Umbilical cord (tissue), 1 donor: ENCODE measurements at regions not wholly inside any gene's neighbourhood (a gene's known extent, or its start where the extent isn't known, plus 50 kb on each side); places are given as distances from the start of the nearest gene placed in this dataset.
A peak's percentile ranks its signal among the peaks of the same experiment; 100 is the strongest.

ENCODE experiments used
- DNase-seq: peaks from one replicate; pipeline ENCODE4 v3.0.0-alpha.2; 2015; ENCODE audit warnings: low spot score

- DNase-seq, result no peak
Measured at GRCh38 chr7:7117935-7118586, 64.3 kb upstream of the C1GALT1 start.

GRCh38 chr7:7118822-7119221 lies 63.5 kb upstream of the C1GALT1 start:
- no peak for DNase-seq

GRCh38 chr7:7119729-7120128 lies 62.6 kb upstream of the C1GALT1 start:
- DNase-seq, result no peak

- no peak for DNase-seq
Measured at GRCh38 chr7:7122033-7122478, 60.3 kb upstream of the C1GALT1 start.

GRCh38 chr7:7122701-7123281 lies 59.6 kb upstream of the C1GALT1 start:
- peak; percentile 19 for DNase-seq

- DNase-seq, result no peak
Measured at GRCh38 chr7:7125963-7126362, 56.4 kb upstream of the C1GALT1 start.

GRCh38 chr7:7127773-7128172 lies 54.6 kb upstream of the C1GALT1 start:
- no peak for DNase-seq

GRCh38 chr7:7129381-7129780 lies 53.0 kb upstream of the C1GALT1 start:
- DNase-seq, result no peak

- DNase-seq, result no peak
Measured at GRCh38 chr7:7131273-7131672, 51.1 kb upstream of the C1GALT1 start.
